ENCODE measurements at regions not wholly inside any gene's neighbourhood (a gene's known extent, or its start where the extent isn't known, plus 50 kb on each side); places are given as distances from the start of the nearest gene placed in this dataset.

DNA sequence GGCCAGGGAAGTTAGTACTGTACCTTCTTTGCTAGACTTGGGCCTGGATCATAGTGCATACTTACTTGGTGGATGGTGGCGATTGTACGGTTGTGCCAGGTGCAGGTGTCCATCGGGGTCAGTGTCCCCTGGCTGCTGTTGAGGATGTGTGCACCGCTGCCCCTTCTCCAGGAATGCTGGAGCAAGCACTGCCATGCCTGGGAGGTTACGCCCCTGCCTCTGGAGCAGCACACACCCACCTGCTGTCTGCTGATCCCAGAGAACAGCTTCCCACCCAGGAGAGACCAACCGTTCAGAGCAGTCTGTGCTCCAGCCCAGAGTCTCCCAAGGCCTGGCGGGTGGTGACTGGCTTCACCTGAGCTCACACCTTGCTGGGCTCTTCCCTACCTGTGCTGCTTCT, 286.8 kb upstream of the HS6ST1 start:
- Histone ChIP-seq H3K4me2 (ENCODE audit: extremely low read depth, insufficient read depth, low read length) (no peak overlapping the region), H3K9me3 (ENCODE audit: control insufficient read depth, insufficient read depth, low read depth, low read length) (no peaks in the 10 kb centered on the region), H4K20me1 (ENCODE audit: control insufficient read depth, extremely low read depth, insufficient read depth, low read length) (no peaks in the 10 kb centered on the region), H3K27ac (ENCODE audit: insufficient read depth, low read length) (no peak overlapping the region), H3K27me3 (ENCODE audit: control insufficient read depth, insufficient read depth, low read length) (no peaks in the 10 kb centered on the region), H3K36me3 (ENCODE audit: control insufficient read depth, insufficient read depth, low read length) (no peaks in the 10 kb centered on the region), H3K79me2 (ENCODE audit: control insufficient read depth, insufficient read depth, low read length) (no peaks in the 10 kb centered on the region), H2AFZ (ENCODE audit: low read length) (no peak overlapping the region), H3K4me3 (replicated peaks in 1 of 4; ENCODE audit: control extremely low read depth in 1 of 4, insufficient read depth in 1 of 4, low read depth in 3 of 4, low read length in 4 of 4) (no peak overlapping the region), H3K4me1 (ENCODE audit: control insufficient read depth, extremely low read depth, insufficient read depth, low read length) (no peaks in the 10 kb centered on the region), H3K9ac (ENCODE audit: insufficient read depth, low read length) (no peak overlapping the region)
- DNase-seq (ENCODE audit: low read depth in 2 of 2), result no peak
- TF ChIP-seq, protein P1, sequence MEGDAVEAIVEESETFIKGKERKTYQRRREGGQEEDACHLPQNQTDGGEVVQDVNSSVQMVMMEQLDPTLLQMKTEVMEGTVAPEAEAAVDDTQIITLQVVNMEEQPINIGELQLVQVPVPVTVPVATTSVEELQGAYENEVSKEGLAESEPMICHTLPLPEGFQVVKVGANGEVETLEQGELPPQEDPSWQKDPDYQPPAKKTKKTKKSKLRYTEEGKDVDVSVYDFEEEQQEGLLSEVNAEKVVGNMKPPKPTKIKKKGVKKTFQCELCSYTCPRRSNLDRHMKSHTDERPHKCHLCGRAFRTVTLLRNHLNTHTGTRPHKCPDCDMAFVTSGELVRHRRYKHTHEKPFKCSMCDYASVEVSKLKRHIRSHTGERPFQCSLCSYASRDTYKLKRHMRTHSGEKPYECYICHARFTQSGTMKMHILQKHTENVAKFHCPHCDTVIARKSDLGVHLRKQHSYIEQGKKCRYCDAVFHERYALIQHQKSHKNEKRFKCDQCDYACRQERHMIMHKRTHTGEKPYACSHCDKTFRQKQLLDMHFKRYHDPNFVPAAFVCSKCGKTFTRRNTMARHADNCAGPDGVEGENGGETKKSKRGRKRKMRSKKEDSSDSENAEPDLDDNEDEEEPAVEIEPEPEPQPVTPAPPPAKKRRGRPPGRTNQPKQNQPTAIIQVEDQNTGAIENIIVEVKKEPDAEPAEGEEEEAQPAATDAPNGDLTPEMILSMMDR (conservative IDR thresholded peaks at IDR 0.05 in 1 of 2, IDR thresholded peaks at IDR 0.05 in 1 of 2; ENCODE audit: low read depth in 1 of 2, low read length in 2 of 2), result no peak
- no peak for TF ChIP-seq EZH2 (IDR thresholded peaks at IDR 0.05; ENCODE audit: low read length, missing control alignments)

GRCh38 chr2:128605931-128606330, 287.3 kb upstream of the HS6ST1 start:
- no peak overlapping the region for H3K4me3 ChIP-seq (replicated peaks in 1 of 4; ENCODE audit: control extremely low read depth in 1 of 4, insufficient read depth in 1 of 4, low read depth in 3 of 4, low read length in 4 of 4)
- no peak overlapping the region for H3K4me2 ChIP-seq (ENCODE audit: extremely low read depth, insufficient read depth, low read length)
- no peaks in the 10 kb centered on the region for H3K9me3 ChIP-seq (ENCODE audit: control insufficient read depth, insufficient read depth, low read depth, low read length)
- TF ChIP-seq EZH2 (IDR thresholded peaks at IDR 0.05; ENCODE audit: low read length, missing control alignments), result no peak
- TF ChIP-seq, protein P1 (conservative IDR thresholded peaks at IDR 0.05 in 1 of 2, IDR thresholded peaks at IDR 0.05 in 1 of 2; ENCODE audit: low read depth in 1 of 2, low read length in 2 of 2), result no peak
- no peak for DNase-seq (ENCODE audit: low read depth in 2 of 2)
- no peaks in the 10 kb centered on the region for H3K4me1 ChIP-seq (ENCODE audit: control insufficient read depth, extremely low read depth, insufficient read depth, low read length)
- H2AFZ ChIP-seq (ENCODE audit: low read length), result no peak overlapping the region
- H3K27ac ChIP-seq (ENCODE audit: insufficient read depth, low read length), result no peak overlapping the region
- no peaks in the 10 kb centered on the region for H4K20me1 ChIP-seq (ENCODE audit: control insufficient read depth, extremely low read depth, insufficient read depth, low read length)
- H3K79me2 ChIP-seq (ENCODE audit: control insufficient read depth, insufficient read depth, low read length), result no peaks in the 10 kb centered on the region
- no peaks in the 10 kb centered on the region for H3K36me3 ChIP-seq (ENCODE audit: control insufficient read depth, insufficient read depth, low read length)
- no peak overlapping the region for H3K9ac ChIP-seq (ENCODE audit: insufficient read depth, low read length)
- H3K27me3 ChIP-seq (ENCODE audit: control insufficient read depth, insufficient read depth, low read length), result no peaks in the 10 kb centered on the region

DNA sequence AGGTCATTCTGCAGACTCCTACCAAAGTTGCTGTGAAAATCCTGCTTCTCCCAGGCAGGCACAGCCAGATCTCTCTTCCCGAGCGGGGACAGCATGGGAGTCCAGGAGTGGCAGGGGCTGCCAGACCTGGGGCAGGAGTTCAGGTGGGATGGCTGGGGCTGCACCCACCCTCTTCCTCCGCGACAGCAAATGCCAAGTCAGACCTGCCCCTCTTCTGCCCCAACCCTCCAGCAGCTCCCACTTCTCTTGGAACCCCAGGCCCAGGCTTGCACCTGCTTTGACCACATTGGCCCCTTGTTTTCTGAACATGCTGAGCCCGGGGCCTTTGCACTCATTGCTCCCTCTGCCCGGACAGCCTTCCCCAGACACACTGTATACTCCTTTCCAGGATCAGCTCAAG, 288.2 kb upstream of the HS6ST1 start:
- H3K9me3 ChIP-seq (ENCODE audit: control insufficient read depth, insufficient read depth, low read depth, low read length), result no peaks in the 10 kb centered on the region
- no peak overlapping the region for H2AFZ ChIP-seq (ENCODE audit: low read length)
- H4K20me1 ChIP-seq (ENCODE audit: control insufficient read depth, extremely low read depth, insufficient read depth, low read length), result no peaks in the 10 kb centered on the region
- H3K4me1 ChIP-seq (ENCODE audit: control insufficient read depth, extremely low read depth, insufficient read depth, low read length), result no peaks in the 10 kb centered on the region
- H3K79me2 ChIP-seq (ENCODE audit: control insufficient read depth, insufficient read depth, low read length), result no peaks in the 10 kb centered on the region
- H3K27ac ChIP-seq (ENCODE audit: insufficient read depth, low read length), result no peak overlapping the region
- no peak for DNase-seq (ENCODE audit: low read depth in 2 of 2)
- no peaks in the 10 kb centered on the region for H3K36me3 ChIP-seq (ENCODE audit: control insufficient read depth, insufficient read depth, low read length)
- no peaks in the 10 kb centered on the region for H3K27me3 ChIP-seq (ENCODE audit: control insufficient read depth, insufficient read depth, low read length)
- H3K4me2 ChIP-seq (ENCODE audit: extremely low read depth, insufficient read depth, low read length), result no peak overlapping the region
- H3K9ac ChIP-seq (ENCODE audit: insufficient read depth, low read length), result no peak overlapping the region
- TF ChIP-seq, protein P1 (conservative IDR thresholded peaks at IDR 0.05 in 1 of 2, IDR thresholded peaks at IDR 0.05 in 1 of 2; ENCODE audit: low read depth in 1 of 2, low read length in 2 of 2), result no peak
- no peak for TF ChIP-seq EZH2 (IDR thresholded peaks at IDR 0.05; ENCODE audit: low read length, missing control alignments)
- H3K4me3 ChIP-seq (replicated peaks in 1 of 4; ENCODE audit: control extremely low read depth in 1 of 4, insufficient read depth in 1 of 4, low read depth in 3 of 4, low read length in 4 of 4), result no peak overlapping the region
